ENCODE measurements at regions not wholly inside any gene's neighbourhood (a gene's known extent, or its start where the extent isn't known, plus 50 kb on each side); places are given as distances from the start of the nearest gene placed in this dataset.

DNA sequence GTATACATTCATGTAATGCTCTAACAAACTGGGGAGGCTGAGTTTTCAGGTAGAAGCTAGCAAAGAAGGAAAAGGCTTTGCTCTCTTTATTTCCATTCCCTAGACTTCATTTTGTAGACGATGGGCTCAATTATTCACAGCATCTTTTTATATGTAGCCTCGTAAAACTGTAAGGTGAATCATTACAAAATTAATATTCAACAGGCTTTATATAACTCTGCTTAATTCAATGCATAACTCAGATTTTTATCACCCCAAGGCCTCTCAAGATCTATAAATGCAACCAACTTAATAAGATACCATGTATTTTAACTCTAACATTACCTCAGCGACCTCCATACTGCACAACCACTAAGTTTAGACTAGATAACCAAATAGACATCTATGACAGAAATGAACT is 63.0 kb upstream of the FRMD4B start:
- DNase-seq (no peak), ATAC-seq (no peak)
- TF ChIP-seq, protein P1, sequence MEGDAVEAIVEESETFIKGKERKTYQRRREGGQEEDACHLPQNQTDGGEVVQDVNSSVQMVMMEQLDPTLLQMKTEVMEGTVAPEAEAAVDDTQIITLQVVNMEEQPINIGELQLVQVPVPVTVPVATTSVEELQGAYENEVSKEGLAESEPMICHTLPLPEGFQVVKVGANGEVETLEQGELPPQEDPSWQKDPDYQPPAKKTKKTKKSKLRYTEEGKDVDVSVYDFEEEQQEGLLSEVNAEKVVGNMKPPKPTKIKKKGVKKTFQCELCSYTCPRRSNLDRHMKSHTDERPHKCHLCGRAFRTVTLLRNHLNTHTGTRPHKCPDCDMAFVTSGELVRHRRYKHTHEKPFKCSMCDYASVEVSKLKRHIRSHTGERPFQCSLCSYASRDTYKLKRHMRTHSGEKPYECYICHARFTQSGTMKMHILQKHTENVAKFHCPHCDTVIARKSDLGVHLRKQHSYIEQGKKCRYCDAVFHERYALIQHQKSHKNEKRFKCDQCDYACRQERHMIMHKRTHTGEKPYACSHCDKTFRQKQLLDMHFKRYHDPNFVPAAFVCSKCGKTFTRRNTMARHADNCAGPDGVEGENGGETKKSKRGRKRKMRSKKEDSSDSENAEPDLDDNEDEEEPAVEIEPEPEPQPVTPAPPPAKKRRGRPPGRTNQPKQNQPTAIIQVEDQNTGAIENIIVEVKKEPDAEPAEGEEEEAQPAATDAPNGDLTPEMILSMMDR (IDR thresholded peaks at IDR 0.05): no peak
- Histone ChIP-seq H3K9me3 (no peaks in the 10 kb centered on the region), H3K4me1 (no peaks in the 10 kb centered on the region), H3K4me3 (no peak overlapping the region), H3K36me3 (no peaks in the 10 kb centered on the region), H3K27ac (no peak overlapping the region), H3K27me3 (no peaks in the 10 kb centered on the region)
- intact Hi-C loops (cut with DNase I): no loop called here

DNA sequence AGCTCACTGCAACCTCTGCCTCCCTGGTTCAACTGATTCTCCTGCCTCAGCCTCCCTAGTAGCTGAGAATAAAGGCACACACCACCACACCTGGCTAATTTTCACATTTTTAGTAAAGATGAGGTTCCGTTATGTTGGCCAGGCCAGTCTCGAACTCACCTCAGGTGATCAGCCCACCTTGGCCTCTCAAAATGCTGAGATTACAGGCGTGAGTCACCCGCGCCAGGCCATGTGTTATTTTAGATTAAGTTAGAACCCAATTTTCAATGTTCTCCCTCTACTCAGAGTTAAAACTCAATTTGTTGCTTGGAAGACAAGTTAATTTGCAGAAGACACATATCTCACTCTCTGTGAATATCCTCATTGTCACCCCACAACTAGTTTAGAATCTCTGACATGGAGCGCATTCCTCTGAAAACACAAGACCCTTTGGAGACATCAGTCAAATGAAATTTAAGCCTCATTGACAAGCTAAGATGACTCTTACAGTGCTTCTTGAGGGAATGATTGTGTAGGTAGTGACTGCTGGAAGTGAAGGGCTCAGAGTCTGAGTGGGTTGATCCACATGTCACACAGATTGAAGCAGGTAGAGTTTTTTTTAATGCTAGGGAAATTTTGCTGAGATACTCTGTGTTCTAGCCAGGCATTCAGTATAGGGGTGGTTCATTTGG is 60.6 kb upstream of the FRMD4B start:
- no peak for ATAC-seq

DNA sequence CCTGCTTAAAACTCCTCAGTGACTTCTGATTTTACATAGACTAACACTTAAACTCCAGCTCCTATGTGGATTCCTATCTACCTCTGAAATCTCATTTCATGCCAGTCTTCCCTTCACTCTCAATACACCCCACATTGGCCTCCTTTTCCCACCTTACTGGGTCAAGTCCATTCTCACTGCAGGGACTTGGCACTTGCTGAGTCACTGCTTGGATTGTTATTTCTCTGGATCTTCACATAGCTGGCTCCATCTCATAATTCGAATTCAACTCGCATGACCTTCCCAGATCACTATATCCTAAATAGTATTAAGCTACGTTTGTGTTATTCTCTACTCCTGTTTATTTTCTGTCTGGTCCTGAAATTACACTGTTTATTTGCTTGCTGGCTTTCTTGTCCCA is 59.6 kb upstream of the FRMD4B start:
- intact Hi-C loops (cut with DNase I): no loop called here
- no peaks in the 10 kb centered on the region for H3K36me3 ChIP-seq
- TF ChIP-seq, protein P1 (IDR thresholded peaks at IDR 0.05): no peak
- ATAC-seq (no peak), DNase-seq (no peak)
- peaks cover 0 to 6% of the 10 kb centered on the region in 2 donors for H3K4me1 ChIP-seq
- peak overlapping the region in 1 of 2 donors; percentile 3 for H3K4me3 ChIP-seq
- peak overlapping the region in 1 of 2 donors; percentile 45 for H3K27ac ChIP-seq
- no peaks in the 10 kb centered on the region for H3K27me3 ChIP-seq
- H3K9me3 ChIP-seq: no peaks in the 10 kb centered on the region

More for the DNA sequence above, 60.6 kb upstream of the FRMD4B start:
- no peak overlapping the region for H3K27ac ChIP-seq
- intact Hi-C loops (cut with DNase I): no loop called here
- no peak for DNase-seq
- no peaks in the 10 kb centered on the region for H3K9me3 ChIP-seq
- no peak overlapping the region for H3K4me3 ChIP-seq
- H3K4me1 ChIP-seq: no peaks in the 10 kb centered on the region
- H3K36me3 ChIP-seq: no peaks in the 10 kb centered on the region
- H3K27me3 ChIP-seq: no peaks in the 10 kb centered on the region
- TF ChIP-seq, protein P1 (IDR thresholded peaks at IDR 0.05): no peak

DNA sequence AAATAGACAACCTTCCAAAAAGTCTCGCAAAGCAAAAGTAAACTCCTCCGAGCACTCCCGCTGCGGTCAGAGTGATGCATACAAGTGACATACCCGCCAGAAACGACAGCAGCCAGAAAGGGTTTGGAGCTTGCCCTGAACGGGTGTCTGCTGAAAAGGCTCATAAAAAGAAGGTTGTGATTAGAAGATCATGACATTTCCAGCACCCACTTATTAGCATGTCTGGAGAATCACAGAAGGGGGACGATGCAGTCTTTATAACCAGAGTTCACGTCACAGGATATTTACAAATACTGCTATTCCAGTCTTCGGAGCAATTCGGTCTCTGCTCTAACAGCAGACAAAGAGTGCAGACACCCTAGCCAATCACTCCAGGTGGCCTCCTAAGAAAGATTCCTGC is 59.1 kb upstream of the FRMD4B start:
- Histone ChIP-seq H3K9me3 (no peaks in the 10 kb centered on the region), H3K4me3 (peak overlapping the region in 1 of 2 donors; percentile 3), H3K27me3 (no peaks in the 10 kb centered on the region), H3K4me1 (peaks cover 0 to 6% of the 10 kb centered on the region in 2 donors), H3K36me3 (no peaks in the 10 kb centered on the region), H3K27ac (peak overlapping the region in 1 of 2 donors; percentile 45)
- intact Hi-C loops (cut with DNase I): no loop called here
- ATAC-seq: peak; percentile 51
- TF ChIP-seq, protein P1 (IDR thresholded peaks at IDR 0.05): no peak
- peak in 2 of 4 donors; percentile 43 to 61 for DNase-seq

DNA sequence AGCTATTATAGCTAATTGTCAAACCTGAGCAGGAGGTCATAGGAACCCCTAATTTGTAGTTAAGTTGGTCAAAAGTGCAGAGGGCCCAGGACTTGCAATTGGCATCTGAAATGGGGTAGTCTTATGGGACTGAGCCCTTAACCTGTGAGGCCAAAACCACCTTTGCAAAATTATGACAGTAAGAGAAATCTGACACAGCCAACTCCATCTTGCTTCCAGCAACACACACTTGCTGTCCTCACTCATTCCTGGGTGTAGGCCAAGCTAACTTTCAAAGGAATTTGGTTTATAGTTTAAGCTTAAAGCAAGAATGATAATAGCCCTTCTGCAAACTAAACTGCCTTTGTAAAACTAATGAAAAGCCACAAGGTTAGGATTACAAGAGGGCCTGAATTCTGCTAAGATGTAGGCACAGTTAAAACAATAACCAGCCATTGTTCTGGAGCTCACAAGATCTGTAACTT is 57.6 kb upstream of the FRMD4B start:
- Histone ChIP-seq H3K36me3 (no peaks in the 10 kb centered on the region), H3K4me3 (no peak overlapping the region), H3K9me3 (no peaks in the 10 kb centered on the region), H3K27ac (no peak overlapping the region), H3K27me3 (no peaks in the 10 kb centered on the region), H3K4me1 (peaks cover 0 to 13% of the 10 kb centered on the region in 2 donors)
- TF ChIP-seq, protein P1 (IDR thresholded peaks at IDR 0.05): no peak
- ATAC-seq (no peak), DNase-seq (peak in 2 of 4 donors; percentile 71)
- intact Hi-C loops (cut with DNase I): no loop called here
